ENCODE measurements at regions not wholly inside any gene's neighbourhood (a gene's known extent, or its start where the extent isn't known, plus 50 kb on each side); places are given as distances from the start of the nearest gene placed in this dataset.
"Not testable (repeated sequence)": the region's sequence is repeated elsewhere in the genome, so short reads cannot be mapped to it uniquely, and the experiment has no call there.

- Histone ChIP-seq H3K27me3 (ENCODE audit: control insufficient read depth, insufficient read depth, low read length) (peaks cover 38% of the 10 kb centered on the region), H3K36me3 (ENCODE audit: control insufficient read depth, insufficient read depth, low read length) (no peaks in the 10 kb centered on the region), H3K4me3 (ENCODE audit: low read depth, low read length) (no peak overlapping the region)
- DNase-seq (ENCODE audit: low read depth): no peak
- TF ChIP-seq CTCF (IDR thresholded peaks at IDR 0.05; ENCODE audit: insufficient read depth, low read length, poor library complexity, severe bottlenecking): no peak
Measured at GRCh38 chr22:25420471-25420924, 144.0 kb upstream of the GRK3 start.

GRCh38 chr22:25420925-25421904 is 143.3 kb upstream of the GRK3 start:
- Histone ChIP-seq H3K4me3 (ENCODE audit: low read depth, low read length) (no peak overlapping the region), H3K27me3 (ENCODE audit: control insufficient read depth, insufficient read depth, low read length) (peaks cover 38% of the 10 kb centered on the region)

GRCh38 chr22:25426530-25427308 is 137.8 kb upstream of the GRK3 start:
- not testable (repeated sequence) for H3K36me3 ChIP-seq (ENCODE audit: control insufficient read depth, insufficient read depth, low read length); H3K4me3 ChIP-seq (ENCODE audit: low read depth, low read length)

More at GRCh38 chr22:25420925-25421904, 143.3 kb upstream of the GRK3 start:
- no peak for DNase-seq (ENCODE audit: low read depth)
- TF ChIP-seq CTCF (IDR thresholded peaks at IDR 0.05; ENCODE audit: insufficient read depth, low read length, poor library complexity, severe bottlenecking): no peak
- no peaks in the 10 kb centered on the region for H3K36me3 ChIP-seq (ENCODE audit: control insufficient read depth, insufficient read depth, low read length)

GRCh38 chr22:25431637-25432342 is 132.7 kb upstream of the GRK3 start:
- not testable (repeated sequence) for H3K4me3 ChIP-seq (ENCODE audit: low read depth, low read length); DNase-seq (ENCODE audit: low read depth); H3K27me3 ChIP-seq (ENCODE audit: control insufficient read depth, insufficient read depth, low read length); H3K36me3 ChIP-seq (ENCODE audit: control insufficient read depth, insufficient read depth, low read length)

More at GRCh38 chr22:25426530-25427308, 137.8 kb upstream of the GRK3 start:
- H3K27me3 ChIP-seq (ENCODE audit: control insufficient read depth, insufficient read depth, low read length): peaks cover 12% of the 10 kb centered on the region
- DNase-seq (ENCODE audit: low read depth): not testable (repeated sequence)
- TF ChIP-seq CTCF (IDR thresholded peaks at IDR 0.05; ENCODE audit: insufficient read depth, low read length, poor library complexity, severe bottlenecking): peak; percentile 42

- H3K36me3 ChIP-seq (ENCODE audit: control insufficient read depth, insufficient read depth, low read length); H3K4me3 ChIP-seq (ENCODE audit: low read depth, low read length); DNase-seq (ENCODE audit: low read depth); H3K27me3 ChIP-seq (ENCODE audit: control insufficient read depth, insufficient read depth, low read length): not testable (repeated sequence)
Measured at GRCh38 chr22:25433381-25433970, 131.0 kb upstream of the GRK3 start.

GRCh38 chr22:25437414-25438160 is 126.9 kb upstream of the GRK3 start:
- no peak for TF ChIP-seq CTCF (IDR thresholded peaks at IDR 0.05; ENCODE audit: insufficient read depth, low read length, poor library complexity, severe bottlenecking)
- no peak for DNase-seq (ENCODE audit: low read depth)
- Histone ChIP-seq H3K36me3 (ENCODE audit: control insufficient read depth, insufficient read depth, low read length) (no peaks in the 10 kb centered on the region), H3K27me3 (ENCODE audit: control insufficient read depth, insufficient read depth, low read length) (peaks cover 4% of the 10 kb centered on the region), H3K4me3 (ENCODE audit: low read depth, low read length) (no peak overlapping the region)

Data from kidney epithelial cell (primary cell).